H9 (cell line): ENCODE measurements at regions not wholly inside any gene's neighbourhood (a gene's known extent, or its start where the extent isn't known, plus 50 kb on each side); places are given as distances from the start of the nearest gene placed in this dataset.

Experiments
- DNase-seq: peaks from one replicate; pipeline ENCODE4 v3.0.0-alpha.2; 2017
- H2AFZ ChIP-seq: one replicate; pipeline ENCODE4 v1.6.1; 2013; ENCODE audit warnings: mild to moderate bottlenecking, low read length, control low read depth, moderate library complexity
- H2AK5ac ChIP-seq: 2 replicates; pipeline ENCODE4 v1.6.1; 2013; ENCODE audit warnings: low read length, control low read depth, mixed read lengths; ENCODE audit not compliant: insufficient read length
- H2BK120ac ChIP-seq: one replicate; pipeline ENCODE4 v1.6.1; 2013; ENCODE audit warnings: low read depth, mild to moderate bottlenecking, low read length, control low read depth, inconsistent platforms; ENCODE audit not compliant: poor library complexity, severe bottlenecking
- H2BK12ac ChIP-seq: 2 replicates; pipeline ENCODE4 v1.6.1; 2013; ENCODE audit warnings: low read length, control low read depth, mixed read lengths, low read depth; ENCODE audit not compliant: insufficient read length
- H2BK15ac ChIP-seq: 2 replicates; pipeline ENCODE4 v1.6.1; 2013; ENCODE audit warnings: low read depth, low read length, control low read depth
- H2BK20ac ChIP-seq: one replicate; pipeline ENCODE4 v1.6.1; 2013; ENCODE audit warnings: low read depth, mild to moderate bottlenecking, low read length, control low read depth, inconsistent platforms; ENCODE audit not compliant: poor library complexity, severe bottlenecking
- H2BK5ac ChIP-seq: 2 replicates; pipeline ENCODE4 v1.6.1; 2013; ENCODE audit warnings: low read length, control low read depth, mixed read lengths; ENCODE audit not compliant: insufficient read length
- H3K14ac ChIP-seq: 2 replicates; pipeline ENCODE4 v1.6.1; 2013; ENCODE audit warnings: low read length, control low read depth; ENCODE audit not compliant: insufficient read depth
- H3K18ac ChIP-seq: 2 replicates; pipeline ENCODE4 v1.6.1; 2013; ENCODE audit warnings: low read depth, mild to moderate bottlenecking, mixed read lengths, low read length, control low read depth; ENCODE audit not compliant: insufficient read length
- H3K23ac ChIP-seq: 2 replicates; pipeline ENCODE4 v1.6.1; 2013; ENCODE audit warnings: low read length, control low read depth, mixed read lengths, low read depth; ENCODE audit not compliant: insufficient read length
- H3K23me2 ChIP-seq: 2 replicates; pipeline ENCODE4 v1.6.1; 2013; ENCODE audit warnings: low read depth, mild to moderate bottlenecking, mixed read lengths, low read length, control low read depth; ENCODE audit not compliant: insufficient read length, poor library complexity, severe bottlenecking
- H3K27ac ChIP-seq: 2 replicates; pipeline ENCODE4 v1.5.1; 2013; ENCODE audit warnings: low read length, control low read depth, mixed read lengths, low read depth; ENCODE audit not compliant: insufficient read length
- H3K27me3 ChIP-seq: 2 replicates; pipeline ENCODE4 v1.6.1; 2013; ENCODE audit warnings: low read length, control low read depth, inconsistent platforms; ENCODE audit not compliant: insufficient read depth
- H3K4ac ChIP-seq: 2 replicates; pipeline ENCODE4 v1.6.1; 2013; ENCODE audit warnings: low read depth, mild to moderate bottlenecking, control low read depth, inconsistent platforms, low read length, moderate library complexity
- H3K4me1 ChIP-seq: 2 replicates; pipeline ENCODE4 v1.6.1; 2013; ENCODE audit warnings: low read length, control low read depth, inconsistent platforms; ENCODE audit not compliant: insufficient read depth
- H3K4me2 ChIP-seq: 2 replicates; pipeline ENCODE4 v1.6.1; 2013; ENCODE audit warnings: low read length, control low read depth, mixed read lengths; ENCODE audit not compliant: insufficient read length, insufficient read depth
- H3K56ac ChIP-seq: 2 replicates; pipeline ENCODE4 v1.6.1; 2013; ENCODE audit warnings: low read depth, mild to moderate bottlenecking, mixed read lengths, low read length, control low read depth; ENCODE audit not compliant: insufficient read length
- H3K79me1 ChIP-seq: 2 replicates; pipeline ENCODE4 v1.6.1; 2013; ENCODE audit warnings: low read depth, mild to moderate bottlenecking, moderate library complexity, low read length, control low read depth, inconsistent platforms; ENCODE audit not compliant: insufficient read depth, poor library complexity, severe bottlenecking
- H3K79me2 ChIP-seq: 2 replicates; pipeline ENCODE4 v1.6.1; 2013; ENCODE audit warnings: low read length, control low read depth, inconsistent platforms; ENCODE audit not compliant: insufficient read depth
- H3K9ac ChIP-seq: 2 replicates; pipeline ENCODE4 v1.6.1; 2013; ENCODE audit warnings: low read length, control low read depth, mixed read lengths; ENCODE audit not compliant: insufficient read length; ENCODE audit errors: extremely low read depth
- H3K9me3 ChIP-seq: one replicate; pipeline ENCODE4 v1.6.1; 2013; ENCODE audit warnings: low read depth, low read length, inconsistent platforms; ENCODE audit not compliant: control insufficient read depth
- H3T11ph ChIP-seq: one replicate; pipeline ENCODE4 v1.6.1; 2013; ENCODE audit warnings: mild to moderate bottlenecking, low read length, control low read depth, inconsistent platforms
- H4K20me1 ChIP-seq: one replicate; pipeline ENCODE4 v1.6.1; 2013; ENCODE audit not compliant: control insufficient read depth, insufficient read length, insufficient read depth
- H4K5ac ChIP-seq: 2 replicates; pipeline ENCODE4 v1.6.1; 2013; ENCODE audit warnings: low read depth, mild to moderate bottlenecking, mixed read lengths, low read length, control low read depth; ENCODE audit not compliant: insufficient read length
- H4K8ac ChIP-seq: replicated peaks from 2 replicates; pipeline ENCODE4 v1.6.1; 2013; ENCODE audit warnings: low read length, control low read depth, mixed read lengths, low read depth; ENCODE audit not compliant: insufficient read length
- H4K91ac ChIP-seq: 2 replicates; pipeline ENCODE4 v1.6.1; 2013; ENCODE audit warnings: low read depth, mild to moderate bottlenecking, moderate library complexity, mixed read lengths, low read length, control low read depth; ENCODE audit not compliant: insufficient read length
- H3K27ac Mint-ChIP-seq, 3 experiments: 2 replicates in 2 of 3; 3 replicates in 1 of 3; pipeline ENCODE4 v1.8.0; 2020 to 2021; ENCODE audit warnings: mixed read lengths in 3 of 3, mild to moderate bottlenecking in 1 of 3, moderate library complexity in 1 of 3
- H3K27me3 Mint-ChIP-seq: 2 replicates; pipeline ENCODE4 v1.8.0; 2021; ENCODE audit warnings: low read depth, mild to moderate bottlenecking, moderate library complexity, mixed read lengths
- H3K36me3 Mint-ChIP-seq, 3 experiments: 2 replicates in 2 of 3; 3 replicates in 1 of 3; pipeline ENCODE4 v1.8.0; 2020 to 2021; ENCODE audit warnings: low read depth in 3 of 3, mixed read lengths in 3 of 3; ENCODE audit not compliant: insufficient read depth in 1 of 3
- H3K4me1 Mint-ChIP-seq, 2 experiments: 2 replicates each; pipeline ENCODE4 v1.8.0; 2020; ENCODE audit warnings: mixed read lengths in 2 of 2
- H3K4me3 Mint-ChIP-seq, 2 experiments: 2 replicates in 1 of 2; 3 replicates in 1 of 2; pipeline ENCODE4 v1.8.0; 2020 to 2021; ENCODE audit warnings: mild to moderate bottlenecking in 2 of 2, mixed read lengths in 2 of 2, moderate library complexity in 1 of 2
- H3K9me3 Mint-ChIP-seq, 2 experiments: 2 replicates in 1 of 2; 3 replicates in 1 of 2; pipeline ENCODE4 v1.8.0; 2020; ENCODE audit warnings: mild to moderate bottlenecking in 2 of 2, mixed read lengths in 2 of 2, moderate library complexity in 1 of 2
- WGBS: extraction: QIAGEN DNeasy Blood & Tissue Kit; methylation state at CpG from one replicate; pipeline ENCODE4 v1.1.7; 2013; ENCODE audit warnings: missing lambda C conversion rate, low lambda C conversion rate, mixed read lengths; ENCODE audit not compliant: insufficient read length; ENCODE audit errors: extremely low coverage; 5-methylcytosine and 5-hydroxymethylcytosine counted together
- TF ChIP-seq, protein P1 (sequence below): fragments of 200-600 bp; sonication (generic); conservative IDR thresholded peaks from 3 replicates; pipeline ENCODE4 v1.8.0; 2021; ENCODE audit warnings: antibody characterized with exemption, mild to moderate bottlenecking

DNA sequence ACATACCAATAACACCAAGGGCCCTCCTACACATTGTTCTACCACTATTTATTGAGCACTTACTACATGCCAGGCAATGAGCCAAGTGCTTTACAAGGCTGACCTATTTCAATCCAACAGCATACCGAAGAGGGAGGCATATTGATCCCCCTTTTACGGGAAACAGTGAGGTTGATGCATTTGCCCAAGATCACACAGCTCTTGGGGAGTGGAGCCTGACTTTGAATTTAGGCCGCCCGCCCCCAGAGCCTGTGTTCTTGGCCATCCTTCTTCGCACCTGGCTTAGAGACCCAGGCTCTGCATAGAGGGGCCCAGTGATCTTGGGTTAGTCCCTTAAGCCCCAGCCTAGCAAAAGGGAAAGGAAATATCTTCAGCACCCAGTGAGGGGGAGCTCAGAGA, 158.1 kb upstream of the IER5L start:
- no peaks in the 10 kb centered on the region; the same call in 1 of the 2 replicates for H3K27me3 Mint-ChIP-seq
- Histone ChIP-seq H2AFZ (no peak overlapping the region), H3K18ac (no peak overlapping the region)

More for the DNA sequence above, 158.1 kb upstream of the IER5L start:
- Mint-ChIP-seq H3K9me3 (peaks cover 0 to under 1% of the 10 kb centered on the region in 2 experiments; a peak in 3 of 5 replicates), H3K36me3 (peaks cover 0 to under 1% (median under 1%) of the 10 kb centered on the region in 3 experiments; a peak in 3 of 7 replicates), H3K27ac (0 out of 7 replicates have a peak overlapping the region, but pooled peaks of 1 of the 3 experiments have one; percentile 38), H3K4me1 (peaks cover 34 to 35% of the 10 kb centered on the region in 2 experiments), H3K4me3 (peak overlapping the region; percentile 30 to 56; a peak in 3 of 5 replicates)
- Histone ChIP-seq H3K27me3 (no peaks in the 10 kb centered on the region), H2BK120ac (no peak overlapping the region), H2BK5ac (no peak overlapping the region), H2BK12ac (no peak overlapping the region), H2BK15ac (no peak overlapping the region), H3K4me2 (peak overlapping the region; percentile 23), H3K23ac (no peak overlapping the region), H3K56ac (no peak overlapping the region), H3T11ph (no peak overlapping the region), H3K79me2 (no peaks in the 10 kb centered on the region), H4K91ac (no peak overlapping the region), H3K79me1 (no peaks in the 10 kb centered on the region), H3K9ac (no peak overlapping the region), H4K5ac (no peak overlapping the region), H3K27ac (no peak overlapping the region), H2BK20ac (no peak overlapping the region), H4K8ac (no peak overlapping the region), H3K4me1 (peaks cover 8% of the 10 kb centered on the region; the same call in 1 of the 2 replicates), H3K4ac (no peak overlapping the region), H4K20me1 (no peaks in the 10 kb centered on the region), H3K23me2 (peaks cover 3% of the 10 kb centered on the region), H2AK5ac (no peak overlapping the region), H3K14ac (no peak overlapping the region), H3K9me3 (no peaks in the 10 kb centered on the region)
- DNase-seq: no peak
- TF ChIP-seq, protein P1, sequence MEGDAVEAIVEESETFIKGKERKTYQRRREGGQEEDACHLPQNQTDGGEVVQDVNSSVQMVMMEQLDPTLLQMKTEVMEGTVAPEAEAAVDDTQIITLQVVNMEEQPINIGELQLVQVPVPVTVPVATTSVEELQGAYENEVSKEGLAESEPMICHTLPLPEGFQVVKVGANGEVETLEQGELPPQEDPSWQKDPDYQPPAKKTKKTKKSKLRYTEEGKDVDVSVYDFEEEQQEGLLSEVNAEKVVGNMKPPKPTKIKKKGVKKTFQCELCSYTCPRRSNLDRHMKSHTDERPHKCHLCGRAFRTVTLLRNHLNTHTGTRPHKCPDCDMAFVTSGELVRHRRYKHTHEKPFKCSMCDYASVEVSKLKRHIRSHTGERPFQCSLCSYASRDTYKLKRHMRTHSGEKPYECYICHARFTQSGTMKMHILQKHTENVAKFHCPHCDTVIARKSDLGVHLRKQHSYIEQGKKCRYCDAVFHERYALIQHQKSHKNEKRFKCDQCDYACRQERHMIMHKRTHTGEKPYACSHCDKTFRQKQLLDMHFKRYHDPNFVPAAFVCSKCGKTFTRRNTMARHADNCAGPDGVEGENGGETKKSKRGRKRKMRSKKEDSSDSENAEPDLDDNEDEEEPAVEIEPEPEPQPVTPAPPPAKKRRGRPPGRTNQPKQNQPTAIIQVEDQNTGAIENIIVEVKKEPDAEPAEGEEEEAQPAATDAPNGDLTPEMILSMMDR: no peak
- no CpG with 5 or more reads among the region's 5 CpGs for WGBS
